Spinal cord (tissue), 9 donors: ENCODE measurements at regions not wholly inside any gene's neighbourhood (a gene's known extent, or its start where the extent isn't known, plus 50 kb on each side); places are given as distances from the start of the nearest gene placed in this dataset.
"Not testable (repeated sequence)": the region's sequence is repeated elsewhere in the genome, so short reads cannot be mapped to it uniquely, and the experiment has no call there.

Experiments used
- DNase-seq, 6 donors: peaks; one replicate each; pipeline versions ENCODE4 v3.0.0 to v3.0.0-alpha.2; 2013 to 2015; ENCODE audit warnings: low spot score in 6 of 6, low read depth in 4 of 6
- H3K27ac ChIP-seq: one replicate; pipeline ENCODE4 v1.5.1; 2013; ENCODE audit warnings: low read depth, low read length, control low read depth
- H3K27me3 ChIP-seq: one replicate; pipeline ENCODE4 v1.6.1; 2013; ENCODE audit warnings: low read length; ENCODE audit not compliant: control insufficient read depth, insufficient read depth
- H3K36me3 ChIP-seq: one replicate; pipeline ENCODE4 v1.6.1; 2013; ENCODE audit warnings: low read length; ENCODE audit not compliant: control insufficient read depth, insufficient read depth
- H3K4me1 ChIP-seq: one replicate; pipeline ENCODE4 v1.6.1; 2013; ENCODE audit warnings: low read length; ENCODE audit not compliant: control insufficient read depth, insufficient read depth
- H3K4me3 ChIP-seq: one replicate; pipeline ENCODE4 v1.5.1; 2013; ENCODE audit warnings: low read depth, low read length, control low read depth
- H3K9me3 ChIP-seq: one replicate; pipeline ENCODE4 v1.6.1; 2013; ENCODE audit warnings: low read length; ENCODE audit not compliant: control insufficient read depth, insufficient read depth
- WGBS: methylation state at CpG from one replicate; pipeline ENCODE4 v1.1.5; 2013; ENCODE audit warnings: missing lambda C conversion rate; ENCODE audit not compliant: insufficient coverage; 5-methylcytosine and 5-hydroxymethylcytosine counted together
- donor health status: healthy.

- WGBS: 76% methylated on average over 6 of the region's 20 CpGs
- DNase-seq: no peak
- Histone ChIP-seq H3K36me3 (peaks cover 4% of the 10 kb centered on the region), H3K4me1 (peaks cover 56% of the 10 kb centered on the region), H3K4me3 (no peak overlapping the region), H3K27ac (no peak overlapping the region), H3K9me3 (no peaks in the 10 kb centered on the region), H3K27me3 (no peaks in the 10 kb centered on the region)
These were observed 160.0 kb upstream of the AFDN start for GRCh38 chr6:167666571-167667203.

DNA sequence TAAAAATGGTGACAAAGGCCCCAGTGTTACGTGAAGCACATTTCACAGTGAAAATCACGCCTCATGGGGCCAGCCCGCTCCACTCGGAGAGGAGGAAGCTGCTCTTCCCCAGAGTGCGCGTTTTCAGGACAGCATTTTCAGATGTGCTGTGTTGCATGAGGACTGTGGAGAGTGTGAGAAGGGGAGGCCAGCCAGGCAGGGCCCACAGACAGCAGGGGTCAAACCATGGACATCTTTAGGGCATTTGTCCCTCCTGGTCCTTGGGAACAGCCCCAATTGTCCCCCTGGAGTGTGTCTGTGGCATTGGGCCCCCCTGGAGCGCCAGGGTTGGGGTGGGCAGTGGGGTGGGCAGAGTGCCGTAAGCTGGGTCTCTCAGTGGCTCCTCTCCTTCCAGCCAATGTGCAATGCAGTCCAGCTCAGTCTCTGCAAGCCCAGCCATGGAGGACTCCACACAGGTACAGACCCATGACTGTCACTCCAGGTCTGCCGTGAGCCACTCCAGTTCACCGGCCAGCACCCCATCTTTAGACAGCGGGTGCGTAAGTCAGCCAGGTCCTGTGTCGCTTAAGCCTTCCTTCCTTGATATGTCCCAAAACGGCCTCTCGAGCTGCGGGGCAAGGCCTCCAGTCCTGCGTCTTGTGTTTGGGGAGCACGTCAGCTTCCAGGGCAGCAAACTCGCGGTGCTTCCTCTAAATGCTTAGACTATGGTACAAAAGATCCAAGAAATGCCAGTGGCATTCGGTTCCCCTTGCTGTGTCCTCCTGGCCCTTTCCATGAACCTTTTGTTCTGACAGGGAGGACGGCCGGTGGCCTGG, 159.3 kb upstream of the AFDN start:
- H3K27ac ChIP-seq: peak overlapping the region; percentile 47
- no peaks in the 10 kb centered on the region for H3K27me3 ChIP-seq
- DNase-seq: no peak
- H3K4me3 ChIP-seq: no peak overlapping the region
- H3K36me3 ChIP-seq: peaks cover 4% of the 10 kb centered on the region
- 83% methylated on average over 23 of the region's 23 CpGs for WGBS
- H3K4me1 ChIP-seq: peaks cover 49% of the 10 kb centered on the region
- no peaks in the 10 kb centered on the region for H3K9me3 ChIP-seq

DNA sequence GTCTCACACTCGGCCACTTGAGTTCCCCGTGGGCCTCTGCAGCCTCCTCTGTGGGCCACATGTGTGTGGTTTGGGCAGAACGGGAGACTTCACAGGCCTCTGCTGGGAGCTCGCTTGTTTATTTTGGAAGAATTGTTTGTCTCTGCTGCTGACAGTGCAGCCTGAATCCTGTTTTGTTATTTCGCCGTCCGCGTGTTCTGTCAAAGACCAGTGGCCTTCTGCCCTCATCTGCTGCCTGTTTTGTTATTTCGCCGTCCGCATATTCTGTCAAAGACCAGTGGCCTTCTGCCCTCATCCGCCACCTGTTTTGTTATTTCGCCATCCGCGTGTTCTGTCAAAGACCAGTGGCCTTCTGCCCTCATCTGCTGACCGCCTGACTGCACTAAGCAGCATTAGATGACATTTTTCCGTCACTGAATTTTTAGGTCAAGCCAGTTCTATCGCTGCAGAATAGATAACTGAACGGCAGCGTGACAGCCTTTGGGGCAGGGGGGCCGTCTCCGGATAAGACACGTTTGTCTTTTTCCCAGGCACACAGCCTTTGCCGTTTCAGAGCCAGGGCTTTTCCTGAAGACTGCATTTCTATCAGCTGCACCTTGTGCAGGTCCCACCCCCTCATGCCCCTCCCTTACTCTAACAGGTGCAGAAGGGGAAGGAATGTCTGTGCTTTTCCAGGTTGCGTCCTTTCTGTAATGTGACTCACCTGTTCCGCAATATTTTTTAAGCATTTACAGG, 158.5 kb upstream of the AFDN start:
- no peaks in the 10 kb centered on the region for H3K27me3 ChIP-seq
- H3K4me1 ChIP-seq: peaks cover 41% of the 10 kb centered on the region
- peak overlapping the region; percentile 15 for H3K27ac ChIP-seq
- peak in 1 of 6 donors; percentile 58 for DNase-seq
- H3K9me3 ChIP-seq: no peaks in the 10 kb centered on the region
- H3K4me3 ChIP-seq: no peak overlapping the region
- WGBS: 53% methylated on average over 25 of the region's 26 CpGs
- no peaks in the 10 kb centered on the region for H3K36me3 ChIP-seq

GRCh38 chr6:167668754-167669552, 157.8 kb upstream of the AFDN start:
- Histone ChIP-seq H3K4me1 (peaks cover 35% of the 10 kb centered on the region), H3K27ac (no peak overlapping the region), H3K9me3 (no peaks in the 10 kb centered on the region), H3K4me3 (no peak overlapping the region), H3K36me3 (no peaks in the 10 kb centered on the region), H3K27me3 (no peaks in the 10 kb centered on the region)
- DNase-seq: no peak
- 88% methylated on average over 19 of the region's 21 CpGs for WGBS

GRCh38 chr6:167669553-167669849, 157.2 kb upstream of the AFDN start:
- H3K36me3 ChIP-seq: no peaks in the 10 kb centered on the region
- no peaks in the 10 kb centered on the region for H3K9me3 ChIP-seq
- no peaks in the 10 kb centered on the region for H3K27me3 ChIP-seq
- no peak overlapping the region for H3K27ac ChIP-seq
- DNase-seq: no peak
- H3K4me1 ChIP-seq: peaks cover 34% of the 10 kb centered on the region
- no peak overlapping the region for H3K4me3 ChIP-seq
- 94% methylated on average over 8 of the region's 9 CpGs for WGBS

- Histone ChIP-seq H3K4me1 (peaks cover 27% of the 10 kb centered on the region), H3K36me3 (no peaks in the 10 kb centered on the region), H3K4me3 (no peak overlapping the region), H3K27me3 (no peaks in the 10 kb centered on the region), H3K9me3 (no peaks in the 10 kb centered on the region), H3K27ac (no peak overlapping the region)
- no peak for DNase-seq
- WGBS: 90% methylated on average over 25 of the region's 26 CpGs
These were observed 156.6 kb upstream of the AFDN start for GRCh38 chr6:167669870-167670802.

DNA sequence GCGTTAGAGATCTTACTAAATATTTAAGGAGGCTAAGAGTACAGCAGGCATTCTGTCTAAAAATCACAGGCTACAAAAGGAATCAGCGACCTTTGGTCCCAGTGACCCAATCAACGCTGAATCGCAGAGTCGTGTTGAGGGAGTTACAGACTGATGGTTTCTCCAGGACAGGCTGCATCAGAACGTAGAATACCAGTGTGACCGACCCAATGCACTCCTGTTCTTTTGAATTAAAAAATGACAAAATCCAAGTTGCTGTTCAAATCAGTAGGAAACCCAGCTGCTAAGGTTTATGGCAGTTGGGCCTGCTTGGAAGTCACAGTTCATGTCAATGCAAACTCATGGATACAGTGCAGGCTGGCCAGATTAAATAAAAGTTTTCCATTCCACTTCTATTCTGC, 155.8 kb upstream of the AFDN start:
- no peak overlapping the region for H3K4me3 ChIP-seq
- DNase-seq: no peak
- H3K36me3 ChIP-seq: no peaks in the 10 kb centered on the region
- no peaks in the 10 kb centered on the region for H3K9me3 ChIP-seq
- H3K27me3 ChIP-seq: no peaks in the 10 kb centered on the region
- peaks cover 23% of the 10 kb centered on the region for H3K4me1 ChIP-seq
- H3K27ac ChIP-seq: no peak overlapping the region
- WGBS: 86% methylated on average over 7 of the region's 7 CpGs

GRCh38 chr6:167671379-167671976, 155.2 kb upstream of the AFDN start:
- H3K4me1 ChIP-seq: peaks cover 28% of the 10 kb centered on the region
- not testable (repeated sequence) for H3K27me3 ChIP-seq, H3K4me3 ChIP-seq, H3K27ac ChIP-seq, H3K9me3 ChIP-seq, H3K36me3 ChIP-seq, DNase-seq
- WGBS: 91% methylated on average over 3 of the region's 3 CpGs
